Adipocyte (in vitro differentiated cells): ENCODE measurements at regions not wholly inside any gene's neighbourhood (a gene's known extent, or its start where the extent isn't known, plus 50 kb on each side); places are given as distances from the start of the nearest gene placed in this dataset.
"Not testable (repeated sequence)": the region's sequence is repeated elsewhere in the genome, so short reads cannot be mapped to it uniquely, and the experiment has no call there.

Source experiments
- DNase-seq: peaks from one replicate; pipeline ENCODE4 v3.0.0-alpha.2; 2015; ENCODE audit warnings: low read depth
- H3K27me3 ChIP-seq: replicated peaks from 2 replicates; pipeline ENCODE4 v1.7.0; 2013; ENCODE audit warnings: mild to moderate bottlenecking, low read length, moderate library complexity; ENCODE audit not compliant: control insufficient read depth, insufficient read depth
- H3K36me3 ChIP-seq: 2 replicates; pipeline ENCODE4 v1.7.0; 2013; ENCODE audit warnings: low read length, mild to moderate bottlenecking, moderate library complexity; ENCODE audit not compliant: control insufficient read depth, insufficient read depth, severe bottlenecking
- H3K4me1 ChIP-seq: 2 replicates; pipeline ENCODE4 v1.7.0; 2013; ENCODE audit warnings: mild to moderate bottlenecking, low read length, moderate library complexity; ENCODE audit not compliant: control insufficient read depth, insufficient read depth
- H3K4me3 ChIP-seq: 2 replicates; pipeline ENCODE4 v1.7.0; 2013; ENCODE audit warnings: mild to moderate bottlenecking, low read length, moderate library complexity
- H3K9ac ChIP-seq: 2 replicates; pipeline ENCODE4 v1.7.0; 2013; ENCODE audit warnings: mild to moderate bottlenecking, low read length, moderate library complexity
- H3K9me3 ChIP-seq: 2 replicates; pipeline ENCODE4 v1.7.0; 2013; ENCODE audit warnings: mild to moderate bottlenecking, low read length, moderate library complexity; ENCODE audit not compliant: control insufficient read depth

DNA sequence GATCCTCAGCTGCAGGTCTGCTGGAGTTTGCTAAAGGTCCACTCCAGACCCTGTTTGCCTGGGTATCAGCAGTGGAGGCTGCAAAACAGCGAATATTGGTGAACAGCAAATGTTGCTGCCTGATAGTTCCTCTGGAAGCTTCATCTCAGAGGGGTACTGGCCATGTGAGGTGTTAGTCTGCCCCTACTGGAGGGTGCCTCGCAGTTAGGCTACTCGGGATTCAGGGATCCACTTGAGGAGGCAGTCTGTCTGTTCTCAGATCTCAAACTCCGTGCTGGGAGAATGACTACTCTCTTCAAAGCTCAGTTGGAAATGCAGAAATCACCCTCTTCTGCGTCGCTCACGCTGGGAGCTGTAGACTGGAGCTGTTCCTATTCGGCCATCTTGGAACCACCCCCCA is 362.7 kb downstream of the ACTR3B start:
- not testable (repeated sequence) for H3K9me3 ChIP-seq, H3K27me3 ChIP-seq, H3K9ac ChIP-seq, H3K36me3 ChIP-seq, DNase-seq, H3K4me1 ChIP-seq, H3K4me3 ChIP-seq

DNA sequence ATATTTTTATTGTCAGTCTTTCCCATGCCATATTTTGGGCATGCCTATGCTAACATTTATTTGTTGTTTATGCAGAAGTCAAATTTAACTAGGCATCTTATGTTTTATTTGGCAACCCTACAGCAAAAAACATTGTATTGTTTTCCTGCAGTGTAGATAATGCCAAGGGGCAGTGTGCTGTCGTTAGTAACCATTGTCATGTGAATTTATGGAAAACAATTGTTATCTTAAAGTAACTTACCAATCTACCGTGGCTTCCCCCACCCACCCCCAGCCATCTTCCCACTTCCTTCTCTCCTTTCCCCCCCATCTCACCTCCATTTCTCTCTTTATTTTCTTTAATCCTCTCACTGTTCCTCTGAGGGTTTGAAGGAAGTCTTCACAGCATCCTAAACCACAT is 370.5 kb downstream of the ACTR3B start:
- no peak for DNase-seq
- Histone ChIP-seq H3K9me3 (peaks cover 8% of the 10 kb centered on the region), H3K36me3 (no peaks in the 10 kb centered on the region), H3K4me3 (no peak overlapping the region), H3K9ac (no peak overlapping the region), H3K4me1 (no peaks in the 10 kb centered on the region), H3K27me3 (no peaks in the 10 kb centered on the region)

DNA sequence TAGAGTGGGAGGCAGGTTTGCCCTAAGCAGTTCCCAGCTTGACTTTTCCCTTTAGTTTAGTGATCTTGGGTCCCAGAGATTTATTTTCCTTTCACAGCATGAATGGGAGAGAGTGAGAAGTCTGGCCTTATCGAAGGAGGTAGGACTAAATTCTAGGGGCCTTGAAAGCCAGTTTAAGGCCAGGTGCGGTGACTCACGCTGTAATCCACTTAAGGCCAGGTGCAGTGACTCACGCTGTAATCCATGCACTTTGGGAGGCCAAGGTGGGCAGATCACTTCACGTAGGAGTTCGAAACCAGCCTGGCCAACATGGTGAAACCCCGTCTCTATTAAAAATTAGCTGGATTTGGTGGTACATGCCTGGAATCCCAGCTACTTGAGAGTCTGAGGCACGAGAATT is 392.2 kb downstream of the ACTR3B start:
- Histone ChIP-seq H3K4me1 (no peaks in the 10 kb centered on the region), H3K36me3 (no peaks in the 10 kb centered on the region), H3K9me3 (peaks cover 11% of the 10 kb centered on the region), H3K27me3 (no peaks in the 10 kb centered on the region), H3K9ac (no peak overlapping the region), H3K4me3 (no peak overlapping the region)
- no peak for DNase-seq

DNA sequence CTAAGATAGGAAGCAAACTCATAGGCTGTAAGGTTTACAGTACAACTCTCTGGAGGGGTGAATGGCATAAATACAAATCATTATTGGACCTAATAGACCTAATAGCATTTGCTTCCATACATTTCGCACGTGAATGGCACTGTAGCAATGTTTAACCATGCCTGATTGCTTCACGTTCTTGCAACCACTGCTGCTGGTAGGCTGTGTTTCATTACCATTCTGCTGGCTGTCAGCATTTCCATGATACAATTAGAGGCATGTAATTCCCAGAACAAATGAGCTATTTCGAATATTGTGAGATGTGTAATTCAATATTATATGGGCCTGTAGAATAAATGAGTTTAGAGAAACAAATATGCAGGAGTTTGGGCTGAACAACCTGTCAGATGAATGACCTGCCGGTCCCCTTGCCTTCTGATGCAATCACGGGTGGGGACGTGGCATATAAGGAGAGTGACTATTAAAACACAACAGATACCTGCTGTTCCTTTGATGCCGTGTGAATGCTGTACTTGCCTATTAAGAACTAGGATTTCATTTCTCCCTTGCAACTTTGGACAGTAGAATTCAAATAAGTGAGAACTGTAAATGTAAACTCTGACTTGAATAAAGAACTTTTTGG is 393.4 kb downstream of the ACTR3B start:
- Histone ChIP-seq H3K4me1 (no peaks in the 10 kb centered on the region), H3K9me3 (peaks cover 5% of the 10 kb centered on the region), H3K27me3 (no peaks in the 10 kb centered on the region), H3K4me3 (no peak overlapping the region), H3K36me3 (no peaks in the 10 kb centered on the region), H3K9ac (no peak overlapping the region)
- DNase-seq = no peak

DNA sequence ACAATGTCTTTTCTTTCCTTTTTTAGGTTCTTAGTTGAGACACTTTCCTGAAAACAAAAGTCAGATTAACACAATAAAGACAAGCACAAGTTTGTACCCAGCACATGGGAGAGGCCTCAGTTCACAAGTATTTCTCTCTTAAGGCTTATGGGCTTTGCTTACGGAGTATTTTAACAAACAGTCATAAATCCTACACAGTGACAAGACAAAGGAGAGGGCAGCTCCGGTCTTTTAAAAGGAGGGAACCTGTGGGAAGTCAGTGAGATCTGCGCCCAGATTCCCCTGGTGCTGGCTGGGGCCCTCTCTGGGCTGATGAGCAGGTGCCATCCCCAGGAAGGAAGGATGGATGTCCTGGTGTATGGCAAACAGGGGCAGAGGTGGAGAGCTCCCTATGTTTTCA is 398.6 kb downstream of the ACTR3B start:
- H3K36me3 ChIP-seq = no peaks in the 10 kb centered on the region
- no peak overlapping the region for H3K9ac ChIP-seq
- peaks cover 11% of the 10 kb centered on the region for H3K9me3 ChIP-seq
- H3K27me3 ChIP-seq = no peaks in the 10 kb centered on the region
- DNase-seq = no peak
- no peaks in the 10 kb centered on the region for H3K4me1 ChIP-seq
- no peak overlapping the region for H3K4me3 ChIP-seq

DNA sequence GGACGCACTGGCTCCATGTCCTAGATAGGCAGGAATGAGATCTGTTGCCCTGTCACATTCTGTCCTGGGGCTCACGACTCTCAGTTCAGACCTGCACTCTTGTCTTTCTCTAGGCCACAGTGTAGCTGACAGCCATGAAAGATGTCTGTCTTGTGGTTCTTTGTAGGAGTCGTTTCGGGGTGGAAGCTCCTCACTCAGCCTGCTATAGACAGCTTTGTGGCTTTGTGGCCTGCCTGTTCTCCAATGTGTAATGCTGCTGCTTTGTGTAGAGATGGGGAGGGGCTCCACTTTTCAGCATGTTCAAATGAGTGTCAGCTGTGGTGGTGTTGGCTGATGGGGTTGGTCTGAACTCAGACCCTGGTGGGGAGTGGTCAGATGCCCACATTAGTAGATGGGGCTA is 410.7 kb downstream of the ACTR3B start:
- Histone ChIP-seq H3K36me3 (no peaks in the 10 kb centered on the region), H3K9me3 (peaks cover 2% of the 10 kb centered on the region), H3K27me3 (no peaks in the 10 kb centered on the region), H3K4me3 (no peak overlapping the region), H3K9ac (no peak overlapping the region), H3K4me1 (no peaks in the 10 kb centered on the region)
- no peak for DNase-seq

DNA sequence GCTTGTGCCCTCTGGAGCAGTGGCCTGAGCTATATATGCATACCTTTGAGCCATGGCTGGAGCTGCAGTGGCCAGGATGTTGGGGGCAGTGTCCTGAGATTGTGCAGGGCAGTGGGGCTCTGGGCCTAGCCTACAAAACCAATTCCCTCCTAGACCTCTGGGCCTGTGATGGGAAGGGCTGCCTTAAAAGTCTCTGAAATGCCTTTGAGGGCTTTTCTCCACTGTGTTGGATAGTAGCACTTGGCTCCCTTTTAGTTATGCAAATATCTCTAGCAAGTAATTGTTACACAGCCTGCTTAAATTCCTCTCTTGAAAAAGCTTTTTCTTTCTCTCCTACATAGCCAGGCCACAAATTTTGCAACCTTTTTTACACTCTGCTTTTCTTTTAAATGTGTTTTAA is 426.4 kb downstream of the ACTR3B start:
- Histone ChIP-seq H3K4me3 (no peak overlapping the region), H3K9ac (no peak overlapping the region), H3K36me3 (no peaks in the 10 kb centered on the region), H3K9me3 (no peaks in the 10 kb centered on the region), H3K4me1 (no peaks in the 10 kb centered on the region), H3K27me3 (no peaks in the 10 kb centered on the region)
- no peak for DNase-seq

DNA sequence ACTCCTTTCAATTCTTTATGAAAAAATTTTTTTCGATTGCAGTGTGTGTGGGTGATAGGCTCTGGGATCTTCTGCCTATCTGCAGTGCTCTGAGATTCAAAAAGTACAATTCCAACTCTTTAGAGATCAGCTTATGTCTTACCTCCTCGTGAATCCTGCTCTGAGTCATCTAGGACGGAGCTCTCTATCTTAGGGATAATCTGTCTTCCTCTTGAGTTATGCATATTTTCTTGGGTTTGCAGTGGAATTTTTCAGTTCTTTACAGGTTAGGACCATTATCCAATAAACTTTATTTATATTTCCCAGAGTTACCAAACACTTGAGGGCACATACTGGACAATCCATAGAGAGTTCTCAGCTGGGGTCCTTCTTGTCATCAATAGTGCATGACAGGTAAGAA is 428.6 kb downstream of the ACTR3B start:
- Histone ChIP-seq H3K4me3 (no peak overlapping the region), H3K4me1 (no peaks in the 10 kb centered on the region), H3K9ac (no peak overlapping the region), H3K9me3 (no peaks in the 10 kb centered on the region), H3K36me3 (no peaks in the 10 kb centered on the region), H3K27me3 (no peaks in the 10 kb centered on the region)
- DNase-seq = no peak

DNA sequence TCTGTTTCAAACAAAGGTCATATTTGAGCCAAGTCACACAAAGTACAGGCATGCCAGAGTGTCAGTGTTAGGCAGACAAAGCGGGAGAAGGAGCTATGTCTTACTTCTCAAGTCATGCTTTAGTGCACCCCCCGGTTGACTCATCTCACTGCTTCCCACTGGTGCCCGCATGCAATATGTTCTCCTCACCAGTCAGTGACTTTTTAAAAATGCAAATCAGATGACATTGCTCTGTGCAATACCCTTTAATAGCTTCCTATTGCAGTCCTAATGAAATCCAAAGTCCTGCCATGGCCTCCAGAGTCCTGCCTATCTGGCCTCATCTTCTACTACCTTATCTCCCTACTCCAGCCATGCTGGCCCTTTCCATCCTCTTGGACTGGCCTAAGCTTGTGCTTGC is 429.1 kb downstream of the ACTR3B start:
- Histone ChIP-seq H3K9me3 (no peaks in the 10 kb centered on the region), H3K27me3 (no peaks in the 10 kb centered on the region), H3K9ac (no peak overlapping the region), H3K4me1 (no peaks in the 10 kb centered on the region), H3K36me3 (no peaks in the 10 kb centered on the region), H3K4me3 (no peak overlapping the region)
- DNase-seq = no peak

DNA sequence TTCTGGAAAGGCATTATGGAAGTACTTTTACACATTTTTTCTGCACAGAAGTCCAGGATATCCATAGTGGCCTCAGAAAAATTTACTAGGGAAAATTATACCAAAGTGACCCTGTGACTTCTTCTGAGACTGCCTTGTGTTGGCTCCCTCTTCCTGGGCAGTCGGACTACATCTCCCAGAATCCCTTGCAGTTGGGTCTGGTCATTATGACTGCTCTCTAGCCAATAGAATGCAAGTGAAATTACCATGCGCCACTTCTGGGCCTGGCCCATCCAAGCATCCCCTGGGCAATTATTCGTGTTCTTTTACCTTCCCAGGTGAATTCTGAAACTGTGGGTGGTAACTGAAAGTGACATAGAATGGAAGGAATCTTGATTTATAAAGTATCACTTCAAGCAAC is 430.9 kb downstream of the ACTR3B start:
- Histone ChIP-seq H3K4me3 (no peak overlapping the region), H3K4me1 (no peaks in the 10 kb centered on the region), H3K27me3 (no peaks in the 10 kb centered on the region), H3K9ac (no peak overlapping the region), H3K36me3 (no peaks in the 10 kb centered on the region), H3K9me3 (no peaks in the 10 kb centered on the region)
- no peak for DNase-seq

DNA sequence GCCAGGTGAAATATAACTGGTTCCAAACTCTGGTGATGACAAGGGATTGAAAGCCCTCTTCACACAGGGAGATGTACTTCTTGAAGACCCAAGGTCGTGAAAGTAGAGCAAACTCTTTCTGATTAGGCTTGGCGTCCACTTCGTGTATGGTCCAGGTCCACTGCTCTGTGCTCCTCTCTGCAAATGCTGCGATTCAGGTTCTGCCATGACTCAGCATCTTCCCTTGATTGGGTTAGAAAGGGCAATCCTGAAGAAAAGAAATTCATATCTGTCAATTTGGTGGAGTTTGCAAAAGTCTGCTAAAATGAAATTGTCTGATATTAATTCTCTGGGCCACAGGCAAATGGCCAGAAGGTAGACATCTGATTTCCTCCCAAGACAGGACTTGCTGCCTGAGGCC is 431.4 kb downstream of the ACTR3B start:
- H3K9me3 ChIP-seq = no peaks in the 10 kb centered on the region
- H3K9ac ChIP-seq = no peak overlapping the region
- H3K4me3 ChIP-seq = no peak overlapping the region
- H3K36me3 ChIP-seq = no peaks in the 10 kb centered on the region
- H3K27me3 ChIP-seq = no peaks in the 10 kb centered on the region
- no peaks in the 10 kb centered on the region for H3K4me1 ChIP-seq
- no peak for DNase-seq

DNA sequence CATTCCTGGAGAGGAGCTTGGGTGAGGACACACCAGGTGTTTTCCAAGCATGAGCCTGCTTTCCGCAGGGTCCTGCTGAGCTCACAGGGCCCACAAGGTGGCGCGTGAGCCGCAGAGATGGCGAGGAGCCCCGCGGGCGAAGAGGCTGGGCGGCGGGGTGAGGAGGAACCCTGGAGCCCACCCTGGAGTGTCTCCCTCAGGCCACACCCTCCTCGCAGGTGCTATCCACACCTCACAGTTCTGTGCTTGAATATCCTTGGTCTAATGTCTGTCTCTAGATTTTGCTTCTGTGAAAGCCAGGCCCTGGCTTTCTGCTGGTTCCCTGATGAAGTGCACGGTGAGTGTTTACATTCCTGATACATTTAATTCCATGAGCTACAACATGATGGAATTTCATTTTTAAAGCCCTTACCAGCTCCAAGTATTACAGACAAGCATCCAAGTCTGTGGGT is 433.6 kb downstream of the ACTR3B start:
- H3K9me3 ChIP-seq = no peaks in the 10 kb centered on the region
- no peak for DNase-seq
- no peaks in the 10 kb centered on the region for H3K4me1 ChIP-seq
- H3K4me3 ChIP-seq = no peak overlapping the region
- H3K27me3 ChIP-seq = no peaks in the 10 kb centered on the region
- no peaks in the 10 kb centered on the region for H3K36me3 ChIP-seq
- H3K9ac ChIP-seq = no peak overlapping the region
